Stomach (tissue), 4 donors: ENCODE measurements at regions not wholly inside any gene's neighbourhood (a gene's known extent, or its start where the extent isn't known, plus 50 kb on each side); places are given as distances from the start of the nearest gene placed in this dataset.

Experiments
- CTCF ChIP-seq, 7 experiments: fragments of 450-650 bp in 4 of 7; fragments of 200-600 bp in 3 of 7; sonication (generic) in 3 of 7; IDR thresholded peaks; one replicate each; pipeline ENCODE4 v1.5.1; 2016 to 2019; ENCODE audit warnings: antibody characterized with exemption in 7 of 7, control low read depth in 2 of 7, mild to moderate bottlenecking in 1 of 7
- EP300 ChIP-seq: sonication (generic); formaldehyde crosslinking; IDR thresholded peaks from one replicate; pipeline ENCODE4 v1.6.1; 2017; ENCODE audit warnings: antibody characterized with exemption

- TF ChIP-seq EP300, result no peak
- peak in 1 of 7 experiments; percentile 25 for TF ChIP-seq CTCF (IDR thresholded peaks at IDR 0.05)
These were observed 272.3 kb downstream of the SEMA3D start for GRCh38 chr7:84914598-84914997.
